Vagina (tissue), 2 donors: ENCODE measurements at regions not wholly inside any gene's neighbourhood (a gene's known extent, or its start where the extent isn't known, plus 50 kb on each side); places are given as distances from the start of the nearest gene placed in this dataset.

ENCODE experiments used
- POLR2A ChIP-seq, 2 donors: fragments of 450-650 bp; IDR thresholded peaks; one replicate each; pipeline ENCODE4 v1.6.1; 2017; ENCODE audit warnings: antibody characterized with exemption in 2 of 2, mild to moderate bottlenecking in 2 of 2, moderate library complexity in 2 of 2
- POLR2AphosphoS5 ChIP-seq, 2 donors: sonication (generic); formaldehyde crosslinking; IDR thresholded peaks; one replicate each; pipeline ENCODE4 v1.9.0; 2017; ENCODE audit warnings: antibody characterized with exemption in 2 of 2, mild to moderate bottlenecking in 2 of 2, low read depth in 1 of 2; ENCODE audit not compliant: insufficient read depth in 1 of 2
- TF ChIP-seq, protein P1 (sequence below), 3 experiments: fragments of 450-650 bp in 2 of 3; fragments of 200-600 bp in 1 of 3; sonication (generic) in 1 of 3; IDR thresholded peaks; one replicate each; pipeline ENCODE4 v1.5.1; 2017 to 2019; ENCODE audit warnings: antibody characterized with exemption in 3 of 3, mild to moderate bottlenecking in 2 of 3, moderate library complexity in 2 of 3

DNA sequence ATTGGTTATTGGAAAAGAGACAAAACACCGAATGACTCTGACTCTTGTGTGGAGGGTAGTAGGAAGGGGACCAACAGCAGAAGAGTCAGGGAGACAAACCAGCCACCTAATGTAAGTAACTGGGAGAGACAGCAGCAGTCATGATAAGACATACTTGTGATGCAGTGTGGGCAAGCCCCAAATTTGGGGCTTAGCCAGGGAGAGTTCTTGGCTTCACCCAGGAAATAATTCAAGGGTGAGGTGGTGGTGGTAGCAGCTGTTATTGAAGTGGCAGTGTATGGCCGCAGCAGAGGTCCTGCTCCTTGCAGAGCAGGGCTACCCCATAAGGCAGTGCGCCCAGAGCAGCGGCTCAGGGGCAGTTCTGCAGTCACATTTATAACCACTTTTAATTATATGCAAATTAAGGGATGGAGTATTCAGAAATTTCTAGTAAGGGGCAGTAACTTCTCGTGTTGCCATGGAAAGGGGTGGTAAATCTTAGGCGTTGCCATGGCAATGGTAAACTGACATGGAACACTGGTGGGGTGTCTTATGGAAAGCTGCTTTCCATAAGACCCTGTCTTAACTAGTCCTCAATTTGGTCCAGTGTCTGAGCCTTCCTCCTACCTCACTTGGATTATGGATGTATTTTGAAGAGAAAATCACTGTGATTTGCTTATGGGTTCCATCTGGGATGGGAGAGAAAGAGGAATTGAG, 317.1 kb downstream of the PHKB start:
- TF ChIP-seq, protein P1, sequence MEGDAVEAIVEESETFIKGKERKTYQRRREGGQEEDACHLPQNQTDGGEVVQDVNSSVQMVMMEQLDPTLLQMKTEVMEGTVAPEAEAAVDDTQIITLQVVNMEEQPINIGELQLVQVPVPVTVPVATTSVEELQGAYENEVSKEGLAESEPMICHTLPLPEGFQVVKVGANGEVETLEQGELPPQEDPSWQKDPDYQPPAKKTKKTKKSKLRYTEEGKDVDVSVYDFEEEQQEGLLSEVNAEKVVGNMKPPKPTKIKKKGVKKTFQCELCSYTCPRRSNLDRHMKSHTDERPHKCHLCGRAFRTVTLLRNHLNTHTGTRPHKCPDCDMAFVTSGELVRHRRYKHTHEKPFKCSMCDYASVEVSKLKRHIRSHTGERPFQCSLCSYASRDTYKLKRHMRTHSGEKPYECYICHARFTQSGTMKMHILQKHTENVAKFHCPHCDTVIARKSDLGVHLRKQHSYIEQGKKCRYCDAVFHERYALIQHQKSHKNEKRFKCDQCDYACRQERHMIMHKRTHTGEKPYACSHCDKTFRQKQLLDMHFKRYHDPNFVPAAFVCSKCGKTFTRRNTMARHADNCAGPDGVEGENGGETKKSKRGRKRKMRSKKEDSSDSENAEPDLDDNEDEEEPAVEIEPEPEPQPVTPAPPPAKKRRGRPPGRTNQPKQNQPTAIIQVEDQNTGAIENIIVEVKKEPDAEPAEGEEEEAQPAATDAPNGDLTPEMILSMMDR (IDR thresholded peaks at IDR 0.05) = no peak
- no peak for TF ChIP-seq POLR2AphosphoS5 (IDR thresholded peaks at IDR 0.05; ENCODE audit: insufficient read depth in 1 of 2, low read depth in 1 of 2)
- no peak for TF ChIP-seq POLR2A (IDR thresholded peaks at IDR 0.05)
